Upper lobe of right lung (tissue), 1 donor: ENCODE measurements at regions not wholly inside any gene's neighbourhood (a gene's known extent, or its start where the extent isn't known, plus 50 kb on each side); places are given as distances from the start of the nearest gene placed in this dataset.

Source experiments
- ATAC-seq: fragments of 200-7000 bp; cut with Tn5 transposase; one replicate; pipeline ENCODE4 v1.9.1; 2020; ENCODE audit warnings: mild to moderate bottlenecking, moderate library complexity
- DNase-seq: peaks from one replicate; pipeline ENCODE4 v3.0.0-alpha.2; 2020
- H3K27ac ChIP-seq: fragments of 200-600 bp; one replicate; pipeline ENCODE4 v1.8.0; 2022
- H3K27me3 ChIP-seq: fragments of 200-600 bp; one replicate; pipeline ENCODE4 v1.8.0; 2022; ENCODE audit warnings: mild to moderate bottlenecking
- H3K36me3 ChIP-seq: fragments of 200-600 bp; one replicate; pipeline ENCODE4 v1.8.0; 2022
- H3K4me1 ChIP-seq: fragments of 200-600 bp; one replicate; pipeline ENCODE4 v1.8.0; 2022
- H3K4me3 ChIP-seq: fragments of 200-600 bp; one replicate; pipeline ENCODE4 v1.8.0; 2022; ENCODE audit warnings: mild to moderate bottlenecking
- H3K9me3 ChIP-seq: fragments of 200-600 bp; one replicate; pipeline ENCODE4 v1.8.0; 2022
- intact Hi-C: fragments of 100-400 bp; cut with DNase I; formaldehyde crosslinking; loops from one replicate; pipeline ENCODE4 v1.11.0; 2022
- TF ChIP-seq, protein P1 (sequence below): fragments of 200-600 bp; IDR thresholded peaks from one replicate; pipeline ENCODE4 v1.8.0; 2022; ENCODE audit warnings: antibody characterized with exemption
- donor health status: DM: no; HTN: yes; CAD: no; lungs with severe emphysema.

DNA sequence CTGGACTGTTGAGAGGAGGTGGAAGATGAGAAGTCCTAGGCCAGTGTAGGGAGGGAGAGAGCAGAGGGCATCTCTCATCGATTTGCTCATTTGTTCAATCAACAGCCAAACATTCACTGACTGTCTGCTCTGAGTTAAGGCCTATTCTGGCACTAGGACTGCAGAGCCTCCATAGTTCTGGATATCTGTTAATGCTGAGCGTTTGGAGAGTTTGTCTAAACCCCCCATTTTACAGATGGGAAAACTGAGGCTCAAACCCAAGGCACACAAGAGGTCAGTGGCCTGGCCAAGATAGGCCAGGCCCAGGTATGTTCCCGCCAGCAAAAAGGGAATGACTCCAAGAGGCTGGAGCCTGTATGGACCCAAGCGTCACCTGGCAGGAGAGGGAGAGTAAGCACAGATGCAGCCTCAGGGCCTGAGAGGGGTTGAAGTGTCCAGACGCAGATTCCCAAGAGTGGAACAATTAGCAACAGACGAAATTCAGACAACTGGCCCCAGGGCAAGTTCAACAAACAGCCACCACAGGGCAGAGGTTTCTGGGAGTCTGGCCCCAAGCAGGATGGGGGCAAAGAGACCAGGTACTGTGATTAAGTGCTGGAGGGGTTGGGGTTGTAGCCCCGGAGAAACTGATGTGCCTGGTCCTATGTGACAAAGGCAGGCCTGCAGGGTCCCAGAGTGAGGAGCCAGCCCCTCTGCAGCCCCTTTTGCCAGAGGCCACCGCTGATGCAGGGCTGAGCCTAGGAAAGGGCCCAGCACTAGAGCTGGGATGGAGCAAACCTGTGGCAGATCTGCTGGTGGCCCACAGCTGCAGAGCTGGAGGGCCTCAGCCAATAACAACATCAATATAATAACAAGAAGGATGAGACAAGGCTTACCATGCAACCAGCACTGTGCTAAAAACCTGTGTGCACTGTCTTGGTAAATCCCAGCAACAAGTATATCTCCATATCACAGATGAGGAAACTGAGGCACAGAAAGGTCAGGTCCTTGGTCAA lies 245.1 kb upstream of the TLE3 start:
- DNase-seq = peak; percentile 40
- peaks cover 14% of the 10 kb centered on the region for H3K4me1 ChIP-seq

DNA sequence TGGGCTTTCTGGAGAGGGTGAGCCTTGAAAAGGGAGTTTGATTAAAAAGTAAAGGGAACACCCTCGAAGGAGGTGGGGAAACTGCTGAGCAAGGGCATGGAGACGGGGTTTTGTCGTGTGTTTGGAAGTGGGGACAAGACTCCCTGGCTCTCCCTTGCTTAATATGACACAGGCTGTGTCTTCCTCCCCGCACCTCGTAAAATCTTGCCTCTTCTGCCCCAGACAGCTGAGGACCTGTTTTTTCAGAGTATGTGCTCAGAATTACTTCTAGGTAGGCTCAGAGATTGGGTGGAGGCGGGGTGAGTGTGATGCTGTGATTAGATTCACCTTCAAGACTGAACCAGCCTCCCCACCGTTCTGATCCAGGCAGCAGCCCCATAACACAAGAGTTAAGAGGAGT lies 244.4 kb upstream of the TLE3 start:
- Histone ChIP-seq H3K27ac (no peak overlapping the region), H3K4me3 (no peak overlapping the region), H3K36me3 (no peaks in the 10 kb centered on the region), H3K27me3 (no peaks in the 10 kb centered on the region), H3K4me1 (peaks cover 14% of the 10 kb centered on the region), H3K9me3 (no peaks in the 10 kb centered on the region)
- intact Hi-C loops = no loop called here
- ATAC-seq (no peak), DNase-seq (no peak)
- TF ChIP-seq, protein P1, sequence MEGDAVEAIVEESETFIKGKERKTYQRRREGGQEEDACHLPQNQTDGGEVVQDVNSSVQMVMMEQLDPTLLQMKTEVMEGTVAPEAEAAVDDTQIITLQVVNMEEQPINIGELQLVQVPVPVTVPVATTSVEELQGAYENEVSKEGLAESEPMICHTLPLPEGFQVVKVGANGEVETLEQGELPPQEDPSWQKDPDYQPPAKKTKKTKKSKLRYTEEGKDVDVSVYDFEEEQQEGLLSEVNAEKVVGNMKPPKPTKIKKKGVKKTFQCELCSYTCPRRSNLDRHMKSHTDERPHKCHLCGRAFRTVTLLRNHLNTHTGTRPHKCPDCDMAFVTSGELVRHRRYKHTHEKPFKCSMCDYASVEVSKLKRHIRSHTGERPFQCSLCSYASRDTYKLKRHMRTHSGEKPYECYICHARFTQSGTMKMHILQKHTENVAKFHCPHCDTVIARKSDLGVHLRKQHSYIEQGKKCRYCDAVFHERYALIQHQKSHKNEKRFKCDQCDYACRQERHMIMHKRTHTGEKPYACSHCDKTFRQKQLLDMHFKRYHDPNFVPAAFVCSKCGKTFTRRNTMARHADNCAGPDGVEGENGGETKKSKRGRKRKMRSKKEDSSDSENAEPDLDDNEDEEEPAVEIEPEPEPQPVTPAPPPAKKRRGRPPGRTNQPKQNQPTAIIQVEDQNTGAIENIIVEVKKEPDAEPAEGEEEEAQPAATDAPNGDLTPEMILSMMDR = no peak

More for the DNA sequence above, 245.1 kb upstream of the TLE3 start:
- intact Hi-C loops = no loop called here
- TF ChIP-seq, protein P1 = no peak
- H3K36me3 ChIP-seq = no peaks in the 10 kb centered on the region
- no peak for ATAC-seq
- no peak overlapping the region for H3K4me3 ChIP-seq
- H3K27me3 ChIP-seq = no peaks in the 10 kb centered on the region
- no peaks in the 10 kb centered on the region for H3K9me3 ChIP-seq
- H3K27ac ChIP-seq = no peak overlapping the region

GRCh38 chr15:70341566-70341965 lies 243.8 kb upstream of the TLE3 start:
- no peak overlapping the region for H3K27ac ChIP-seq
- intact Hi-C loops = no loop called here
- no peaks in the 10 kb centered on the region for H3K9me3 ChIP-seq
- H3K27me3 ChIP-seq = no peaks in the 10 kb centered on the region
- TF ChIP-seq, protein P1 = no peak
- H3K4me3 ChIP-seq = no peak overlapping the region
- DNase-seq (peak; percentile 36), ATAC-seq (no peak)
- no peaks in the 10 kb centered on the region for H3K36me3 ChIP-seq
- H3K4me1 ChIP-seq = peaks cover 14% of the 10 kb centered on the region

DNA sequence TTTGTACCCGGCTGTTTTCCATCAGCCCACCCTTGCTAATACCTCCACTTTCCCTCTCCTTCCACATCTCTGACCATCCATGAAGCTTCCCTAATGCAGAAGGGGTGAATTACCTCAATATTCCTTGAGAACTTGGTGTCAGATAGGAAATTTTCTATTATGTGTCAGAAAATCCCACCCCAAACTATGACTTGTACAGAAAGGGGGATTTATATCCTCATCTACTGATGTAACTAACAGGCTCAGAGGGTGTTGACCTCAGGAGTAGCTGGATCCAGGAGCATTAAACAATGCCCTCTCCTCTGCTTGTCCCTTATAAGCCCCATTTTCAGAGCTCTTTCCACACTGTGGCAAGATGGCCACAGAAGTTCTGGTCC lies 242.8 kb upstream of the TLE3 start:
- intact Hi-C loops = no loop called here
- no peak for ATAC-seq
- DNase-seq = no peak
- Histone ChIP-seq H3K4me3 (no peak overlapping the region), H3K36me3 (no peaks in the 10 kb centered on the region), H3K9me3 (no peaks in the 10 kb centered on the region), H3K27me3 (no peaks in the 10 kb centered on the region), H3K4me1 (peaks cover 14% of the 10 kb centered on the region), H3K27ac (peak overlapping the region; percentile 42)
- TF ChIP-seq, protein P1 = no peak

DNA sequence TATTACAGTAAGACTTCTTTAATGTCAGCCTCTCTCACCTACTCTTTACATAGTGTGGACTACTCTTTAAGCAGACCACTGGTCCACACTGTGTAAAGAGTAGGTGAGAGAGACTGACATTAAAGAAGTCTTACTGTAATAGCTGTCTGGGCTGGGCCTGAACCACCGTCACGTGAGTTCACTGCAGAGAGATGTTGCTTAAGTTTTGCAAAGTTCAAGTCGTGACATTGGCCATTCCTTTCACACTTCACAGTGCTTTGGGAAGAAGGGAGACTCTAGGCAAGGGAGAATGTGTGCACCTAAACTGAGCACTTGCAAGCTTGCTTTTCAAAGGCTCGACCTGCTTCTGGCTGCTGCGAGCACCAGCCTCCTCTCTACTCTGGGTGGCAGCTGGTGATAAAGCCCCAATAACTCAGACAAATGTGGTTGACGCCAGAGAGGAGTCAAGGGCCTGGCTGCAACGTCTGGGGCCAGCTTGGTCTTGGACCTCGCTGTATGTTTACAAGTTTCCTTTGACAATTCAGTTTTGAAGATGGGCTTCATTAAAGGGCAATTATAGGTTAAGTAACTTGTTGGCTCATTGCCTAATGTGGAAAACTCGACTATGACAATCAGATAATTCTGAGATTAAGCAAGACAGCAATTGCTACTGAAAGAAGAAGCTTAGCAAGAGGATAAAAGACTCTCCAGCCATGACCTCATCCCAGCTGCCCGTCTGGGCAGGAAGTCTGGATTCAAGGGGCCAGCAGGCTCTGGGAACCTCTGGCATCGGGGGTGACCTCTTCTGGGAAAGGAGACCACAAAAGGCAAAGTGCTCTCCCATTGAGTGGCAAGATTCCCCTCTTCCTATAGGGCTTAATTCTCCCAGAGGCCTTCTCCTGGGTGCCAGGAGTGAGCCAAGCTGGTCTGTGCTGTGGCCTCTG lies 242.1 kb upstream of the TLE3 start:
- Histone ChIP-seq H3K27ac (peak overlapping the region; percentile 42), H3K4me3 (no peak overlapping the region), H3K9me3 (no peaks in the 10 kb centered on the region), H3K4me1 (peaks cover 14% of the 10 kb centered on the region), H3K27me3 (no peaks in the 10 kb centered on the region), H3K36me3 (no peaks in the 10 kb centered on the region)
- ATAC-seq (peak; percentile 74), DNase-seq (peak; percentile 73)
- intact Hi-C loops = no loop called here
- TF ChIP-seq, protein P1 = no peak
